IMR-90 (cell line): ENCODE measurements at regions not wholly inside any gene's neighbourhood (a gene's known extent, or its start where the extent isn't known, plus 50 kb on each side); places are given as distances from the start of the nearest gene placed in this dataset.
A peak's percentile ranks its signal among the peaks of the same experiment; 100 is the strongest.

ENCODE experiments used
- ATAC-seq: fragments of 200-7000 bp; cut with Tn5 transposase; 2 replicates; pipeline ENCODE4 v1.9.1; 2020; ENCODE audit warnings: low read depth, mild to moderate bottlenecking, moderate library complexity
- BruUV-seq: library from RNA; stranded (reverse); fragments of 400-500 nt; replicated peaks from 2 replicates; lab custom pipeline; 2021; lab: Mats Ljungman, UMichigan
- CTCF ChIA-PET: fragments of 300-600 bp; formaldehyde crosslinking; extraction: SDS; loops from one replicate; lab custom pipeline; 2021; ENCODE audit warnings: antibody characterized with exemption; lab: Yijun Ruan, JAX
- POLR2A ChIA-PET: fragments of 300-600 bp; sonication (Branson Sonifier 250); formaldehyde crosslinking; loops from one replicate; lab custom pipeline; 2022; ENCODE audit warnings: antibody characterized with exemption; ENCODE audit not compliant: unreplicated experiment; lab: Charles Lee
- DNase-seq: peaks from one replicate; pipeline ENCODE4 v3.0.0; 2013
- H2AFZ ChIP-seq: replicated peaks from 2 replicates; pipeline ENCODE3; 2013; ENCODE audit warnings: low read length, mild to moderate bottlenecking; ENCODE audit not compliant: poor library complexity
- H2AK5ac ChIP-seq: 2 replicates; pipeline ENCODE4 v1.6.1; 2013; ENCODE audit warnings: low read depth, low read length, inconsistent platforms
- H2AK9ac ChIP-seq: replicated peaks from 2 replicates; pipeline ENCODE3; 2013; ENCODE audit warnings: mild to moderate bottlenecking, low read depth, low read length, moderate library complexity; ENCODE audit not compliant: poor library complexity
- H2BK120ac ChIP-seq: 2 replicates; pipeline ENCODE4 v1.6.1; 2013; ENCODE audit warnings: low read depth, low read length, inconsistent platforms
- H2BK15ac ChIP-seq: 3 replicates; pipeline ENCODE4 v1.6.1; 2013; ENCODE audit warnings: low read depth, low read length, inconsistent platforms
- H2BK20ac ChIP-seq: 2 replicates; pipeline ENCODE4 v1.6.1; 2013; ENCODE audit warnings: low read depth, mild to moderate bottlenecking, inconsistent platforms, low read length, moderate library complexity
- H2BK5ac ChIP-seq: 2 replicates; pipeline ENCODE4 v1.6.1; 2013; ENCODE audit warnings: mild to moderate bottlenecking, low read depth, low read length, inconsistent platforms; ENCODE audit not compliant: poor library complexity, severe bottlenecking
- H3K14ac ChIP-seq: replicated peaks from 2 replicates; pipeline ENCODE4 v1.6.1; 2013; ENCODE audit warnings: low read depth, low read length, inconsistent platforms
- H3K18ac ChIP-seq: 2 replicates; pipeline ENCODE4 v1.6.1; 2013; ENCODE audit warnings: low read depth, low read length, control low read depth
- H3K23ac ChIP-seq: 2 replicates; pipeline ENCODE4 v1.6.1; 2013; ENCODE audit warnings: low read depth, low read length, inconsistent platforms
- H3K27ac ChIP-seq: 2 replicates; pipeline ENCODE4 v1.5.1; 2013; ENCODE audit warnings: mild to moderate bottlenecking, control low read depth, low read length; ENCODE audit not compliant: insufficient read depth
- H3K27me3 ChIP-seq: 2 replicates; pipeline ENCODE4 v1.6.1; 2013; ENCODE audit warnings: low read length; ENCODE audit not compliant: control insufficient read depth, insufficient read depth
- H3K36me3 ChIP-seq: 2 replicates; pipeline ENCODE4 v1.6.1; 2013; ENCODE audit warnings: low read length, mixed read lengths; ENCODE audit not compliant: control insufficient read depth, insufficient read depth
- H3K4ac ChIP-seq: 2 replicates; pipeline ENCODE4 v1.6.1; 2013; ENCODE audit warnings: low read depth, low read length, inconsistent platforms
- H3K4me1 ChIP-seq: 2 replicates; pipeline ENCODE4 v1.6.1; 2013; ENCODE audit warnings: low read length, mixed read lengths; ENCODE audit not compliant: control insufficient read depth, insufficient read depth
- H3K4me2 ChIP-seq: 2 replicates; pipeline ENCODE4 v1.6.1; 2013; ENCODE audit warnings: low read depth, mild to moderate bottlenecking, control low read depth, low read length, moderate library complexity
- H3K4me3 ChIP-seq: 2 replicates; pipeline ENCODE4 v1.5.1; 2013; ENCODE audit warnings: low read depth, mild to moderate bottlenecking, control low read depth, low read length, moderate library complexity; ENCODE audit not compliant: insufficient read depth
- H3K56ac ChIP-seq: 2 replicates; pipeline ENCODE4 v1.6.1; 2013; ENCODE audit warnings: low read length, inconsistent platforms; ENCODE audit not compliant: insufficient read depth; ENCODE audit errors: extremely low read depth
- H3K79me1 ChIP-seq, 2 experiments: 2 replicates each; pipeline ENCODE4 v1.6.1; 2013; ENCODE audit warnings: low read length in 2 of 2, inconsistent platforms in 1 of 2, low read depth in 1 of 2
- H3K9ac ChIP-seq: 2 replicates; pipeline ENCODE4 v1.6.1; 2013; ENCODE audit warnings: low read depth, low read length, control low read depth
- H3K9me1 ChIP-seq: 2 replicates; pipeline ENCODE4 v1.6.1; 2013; ENCODE audit warnings: low read length, inconsistent platforms; ENCODE audit not compliant: insufficient read depth
- H3K9me3 ChIP-seq: 2 replicates; pipeline ENCODE4 v1.6.1; 2013; ENCODE audit warnings: low read length; ENCODE audit not compliant: control insufficient read depth, insufficient read depth
- H4K20me1 ChIP-seq: 2 replicates; pipeline ENCODE4 v1.6.1; 2013; ENCODE audit warnings: low read length, inconsistent platforms; ENCODE audit not compliant: insufficient read depth
- H4K5ac ChIP-seq: 2 replicates; pipeline ENCODE4 v1.6.1; 2013; ENCODE audit warnings: mild to moderate bottlenecking, low read depth, low read length, control low read depth
- H4K8ac ChIP-seq, 2 experiments: 2 replicates each; pipeline ENCODE4 v1.6.1; 2013; ENCODE audit warnings: low read depth in 2 of 2, low read length in 2 of 2, control low read depth in 1 of 2, inconsistent platforms in 1 of 2
- H4K91ac ChIP-seq: 2 replicates; pipeline ENCODE4 v1.6.1; 2013; ENCODE audit warnings: low read depth, low read length, inconsistent platforms; ENCODE audit not compliant: insufficient read depth
- CTCF ChIP-seq: conservative IDR thresholded peaks from 2 replicates; pipeline ENCODE4 v1.5.1; 2012; ENCODE audit warnings: mild to moderate bottlenecking, low read depth, low read length, improper control_type of control experiment
- FOS ChIP-seq: fragments of 150-350 bp; IDR thresholded peaks from 2 replicates; pipeline ENCODE4 v1.6.1; 2016; ENCODE audit warnings: low read depth, low read length
- RFX5 ChIP-seq: IDR thresholded peaks from 2 replicates; pipeline ENCODE4 v1.8.0; 2012; ENCODE audit warnings: low read depth, mild to moderate bottlenecking, low read length, moderate library complexity
- SMC3 ChIP-seq: fragments of 150-350 bp; IDR thresholded peaks from 2 replicates; pipeline ENCODE4 v1.6.1; 2016; ENCODE audit warnings: low read depth, mild to moderate bottlenecking, antibody characterized with exemption, low read length, moderate library complexity
- WGBS, 2 experiments: methylation state at CpG; one replicate each; pipeline versions ENCODE4 v1.1.5 to v1.1.7; 2013; ENCODE audit warnings: missing lambda C conversion rate in 2 of 2; ENCODE audit not compliant: insufficient read length in 1 of 2; ENCODE audit errors: extremely low coverage in 2 of 2; 5-methylcytosine and 5-hydroxymethylcytosine counted together
- dilution Hi-C: fragments of 300-500 bp; cut with HindIII; formaldehyde crosslinking; loops from one replicate; pipeline ENCODE4 v1.14.3; 2018; ENCODE audit warnings: low sequenced_read_pairs; ENCODE audit not compliant: unreplicated experiment
- in situ Hi-C: fragments of 300-500 bp; cut with MboI; formaldehyde crosslinking; loops from 3 replicates; pipeline ENCODE4 v1.14.3; 2019; ENCODE audit warnings: low sequenced_read_pairs, inconsistent platforms, mixed read lengths
- intact Hi-C: fragments of 100-400 bp; cut with micrococcal nuclease; formaldehyde crosslinking; loops from 2 replicates; pipeline ENCODE4 v1.10.0; 2022

- no peak overlapping the region for H2BK20ac ChIP-seq
- intact Hi-C loops = no loop called here
- in situ Hi-C loops = no loop called here
- no peak overlapping the region for H2BK5ac ChIP-seq
- H3K4ac ChIP-seq = no peak overlapping the region
- no peak overlapping the region for H2AFZ ChIP-seq
- H3K18ac ChIP-seq = peak overlapping the region; percentile 35; the same call in 1 of the 2 replicates
- no peak overlapping the region for H3K56ac ChIP-seq
- H2BK120ac ChIP-seq = peak overlapping the region; percentile 8; the same call in 1 of the 2 replicates
- no CpG with 5 or more reads among the region's 1 CpG for WGBS, 2 experiments
- H3K27ac ChIP-seq = no peak overlapping the region
- no peak overlapping the region for H4K8ac ChIP-seq
- no peaks in the 10 kb centered on the region for H3K27me3 ChIP-seq
- dilution Hi-C loops = no loop called here
- H3K4me3 ChIP-seq = no peak overlapping the region
- peak overlapping the region; percentile 41; the same call in 1 of the 2 replicates for H4K5ac ChIP-seq
- H3K36me3 ChIP-seq = no peaks in the 10 kb centered on the region
- no peak overlapping the region for H4K91ac ChIP-seq
- H2BK15ac ChIP-seq = peak overlapping the region; percentile 60; the same call in 1 of the 3 replicates
- H3K9ac ChIP-seq = no peak overlapping the region
- BruUV-seq = no TSS peak
- H3K4me2 ChIP-seq = no peak overlapping the region
- H3K9me3 ChIP-seq = no peaks in the 10 kb centered on the region
- peaks cover 11% of the 10 kb centered on the region; the same call in 1 of the 2 replicates for H3K4me1 ChIP-seq
- ChIA-PET POLR2A (no interaction called here), CTCF (no interaction called here)
- no peak overlapping the region for H3K23ac ChIP-seq
- no peaks in the 10 kb centered on the region for H3K79me1 ChIP-seq
- ATAC-seq (no peak), DNase-seq (no peak)
- H3K9me1 ChIP-seq = no peaks in the 10 kb centered on the region
- TF ChIP-seq CTCF (no peak), RFX5 (no peak), SMC3 (no peak), FOS (no peak)
- H3K14ac ChIP-seq = no peak overlapping the region
- no peaks in the 10 kb centered on the region for H4K20me1 ChIP-seq
- H2AK9ac ChIP-seq = peak overlapping the region; percentile 22
- H2AK5ac ChIP-seq = no peak overlapping the region
Measured at GRCh38 chr1:209379280-209379679, 204.2 kb upstream of the CAMK1G start.
